Ammon's horn (tissue), 1 donor: ENCODE measurements at regions not wholly inside any gene's neighbourhood (a gene's known extent, or its start where the extent isn't known, plus 50 kb on each side); places are given as distances from the start of the nearest gene placed in this dataset.

Experiments
- DNase-seq: peaks from one replicate; pipeline ENCODE4 v3.0.0-alpha.2; 2016; ENCODE audit warnings: low spot score

DNA sequence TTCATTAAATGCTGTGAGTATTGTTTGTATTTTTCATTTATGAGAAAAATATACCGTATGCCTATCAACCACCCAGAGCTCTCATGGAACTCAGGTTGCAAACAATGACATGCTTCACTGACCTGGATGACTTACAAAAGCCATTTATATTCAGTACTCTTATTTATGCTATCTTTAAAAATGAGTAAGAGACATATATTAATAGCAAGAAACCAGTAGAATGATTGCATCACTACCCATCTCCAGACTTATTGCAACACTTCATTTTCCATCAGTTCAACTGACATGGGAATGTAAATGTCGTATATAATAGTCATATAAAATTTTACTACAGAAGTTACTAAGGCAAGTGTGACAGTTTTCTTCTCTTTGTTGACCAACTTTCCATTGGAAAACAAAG, 69.1 kb downstream of the OTP start:
- DNase-seq = no peak

DNA sequence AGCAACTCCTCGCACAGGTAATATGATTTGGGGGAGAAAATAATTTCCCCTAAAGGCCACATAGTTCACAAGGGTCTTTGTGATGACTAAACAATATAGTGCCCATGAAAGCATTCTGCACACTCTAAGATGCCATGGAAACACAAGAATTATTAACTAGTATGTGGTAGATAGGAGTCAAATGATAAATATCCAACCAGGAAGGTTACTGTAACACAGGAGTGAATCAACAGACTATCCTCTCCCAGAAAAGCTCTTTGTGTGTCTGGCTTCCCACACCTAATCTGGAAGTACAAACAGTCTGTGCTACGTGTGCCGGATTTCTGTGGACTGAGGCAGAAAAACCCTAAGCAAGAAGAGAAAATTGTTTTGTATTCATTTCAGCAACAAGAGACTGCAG, 70.0 kb downstream of the OTP start:
- DNase-seq = no peak

DNA sequence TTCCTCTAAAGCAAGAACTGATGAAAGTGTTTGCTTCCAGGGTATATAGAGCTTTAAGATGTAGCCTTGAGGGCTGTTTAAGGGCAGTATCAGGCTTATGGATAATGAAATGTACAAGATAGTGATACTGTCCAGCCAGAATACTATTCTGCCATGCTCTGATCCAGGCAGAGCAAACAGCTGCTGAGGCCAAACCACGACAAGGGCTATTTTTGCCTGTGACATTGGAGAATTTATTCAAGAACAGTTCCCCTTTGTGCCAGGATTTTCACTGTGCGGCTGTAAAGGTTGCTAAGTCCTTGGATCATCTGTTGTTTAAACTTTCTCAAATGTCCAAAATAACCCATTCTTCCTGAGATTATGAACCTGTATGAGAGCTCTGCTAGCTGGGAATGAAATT, 70.4 kb downstream of the OTP start:
- no peak for DNase-seq

DNA sequence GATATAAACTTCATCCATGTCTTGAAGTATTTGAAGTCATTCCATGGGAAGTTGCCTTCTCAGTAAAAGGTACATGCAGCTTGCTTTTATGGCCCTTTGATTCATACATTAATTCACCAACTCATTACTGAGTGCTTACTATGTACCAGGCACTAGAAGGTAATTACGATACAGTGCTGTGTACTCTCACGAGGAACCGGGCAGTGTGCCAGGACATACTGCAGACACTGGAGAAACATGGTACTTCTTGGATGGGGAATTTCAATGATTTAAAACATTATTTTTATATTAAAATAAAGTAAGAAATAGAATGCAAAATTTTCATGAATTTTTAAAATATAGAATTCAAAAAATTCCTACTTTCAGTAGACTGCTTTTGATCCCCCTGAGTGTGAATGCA, 71.4 kb upstream of the WDR41 start:
- no peak for DNase-seq

DNA sequence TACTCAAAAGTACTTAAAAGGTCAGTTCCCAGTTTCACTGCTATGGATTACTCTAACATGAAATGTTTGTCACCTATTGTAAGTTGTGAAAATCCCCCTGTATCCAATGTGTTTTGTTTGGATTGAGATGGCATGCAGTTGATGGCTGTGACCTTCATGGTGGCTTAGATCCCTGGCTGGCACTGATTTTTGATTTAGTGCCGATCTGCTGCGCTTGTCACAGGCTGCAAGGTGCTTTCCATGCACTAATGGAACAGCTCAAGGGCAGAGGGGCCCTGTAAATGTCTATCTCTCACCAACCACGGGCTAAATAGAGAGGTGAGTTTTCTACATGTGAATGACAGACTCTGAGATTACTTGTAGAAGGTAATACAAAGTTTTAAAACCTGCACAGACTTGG, 69.8 kb upstream of the WDR41 start:
- no peak for DNase-seq

DNA sequence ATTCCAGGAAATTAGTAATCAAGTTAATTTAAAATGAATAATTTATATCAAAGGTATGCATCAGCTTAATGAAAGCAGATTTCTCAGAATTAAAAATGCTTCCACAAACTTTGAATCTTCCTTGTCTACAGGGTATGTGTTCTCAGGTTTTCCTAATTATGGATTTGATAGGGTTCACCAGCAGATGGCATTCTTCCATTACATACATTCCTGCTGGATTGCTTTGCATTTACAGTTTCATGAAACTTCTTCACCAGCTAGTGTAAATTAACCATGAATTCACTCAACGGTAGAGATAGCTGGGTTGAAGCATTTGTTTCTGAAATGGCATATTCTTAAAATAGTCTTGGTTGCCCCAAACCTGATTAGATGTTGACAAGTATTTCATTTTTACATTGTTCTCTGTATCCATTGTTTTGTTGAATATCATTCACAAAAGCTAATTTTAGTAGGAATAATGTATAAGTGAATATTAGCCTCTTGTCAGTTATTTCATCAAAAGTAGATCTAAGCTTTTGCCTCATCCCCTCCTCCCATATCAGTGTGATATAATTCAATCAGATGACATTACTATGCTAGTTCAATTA, 68.7 kb upstream of the WDR41 start:
- peak; percentile 64 for DNase-seq

DNA sequence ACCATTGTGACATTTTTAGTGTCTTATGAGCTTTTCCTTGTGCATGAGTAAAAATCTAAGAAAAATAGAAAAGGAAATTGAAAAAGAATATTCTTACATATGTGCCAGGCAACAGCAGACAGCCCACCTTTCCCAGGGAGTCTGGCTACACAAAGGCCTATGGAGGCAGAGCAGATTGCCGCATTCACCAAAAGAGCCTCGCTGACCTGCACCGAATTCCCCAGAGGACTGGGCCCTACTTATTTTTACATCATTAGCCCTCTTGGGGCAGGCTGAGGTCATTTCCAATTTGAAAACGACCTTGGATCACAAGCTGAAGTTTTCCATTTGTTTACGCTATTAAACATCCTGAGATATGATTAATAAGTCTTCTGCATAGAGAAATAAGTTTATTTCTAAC, 66.2 kb upstream of the WDR41 start:
- DNase-seq = no peak

DNA sequence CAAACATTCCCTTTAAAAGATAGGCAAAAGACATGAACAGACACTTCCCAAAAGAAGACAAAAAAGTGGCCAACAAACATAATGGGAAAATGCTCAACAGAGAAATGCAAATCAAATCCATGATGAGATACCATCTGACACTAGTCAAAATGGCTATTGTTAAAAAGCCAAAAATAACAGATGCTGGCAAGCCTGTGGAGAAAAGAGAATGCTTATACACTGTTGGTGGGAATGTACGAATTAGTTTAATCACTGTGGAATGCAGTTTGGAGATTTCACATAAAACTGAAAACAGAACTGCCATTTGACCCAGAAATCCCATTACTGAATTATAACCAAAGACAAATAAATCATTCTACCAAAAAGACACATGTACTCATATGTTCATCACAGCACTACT, 58.3 kb upstream of the WDR41 start:
- no peak for DNase-seq

DNA sequence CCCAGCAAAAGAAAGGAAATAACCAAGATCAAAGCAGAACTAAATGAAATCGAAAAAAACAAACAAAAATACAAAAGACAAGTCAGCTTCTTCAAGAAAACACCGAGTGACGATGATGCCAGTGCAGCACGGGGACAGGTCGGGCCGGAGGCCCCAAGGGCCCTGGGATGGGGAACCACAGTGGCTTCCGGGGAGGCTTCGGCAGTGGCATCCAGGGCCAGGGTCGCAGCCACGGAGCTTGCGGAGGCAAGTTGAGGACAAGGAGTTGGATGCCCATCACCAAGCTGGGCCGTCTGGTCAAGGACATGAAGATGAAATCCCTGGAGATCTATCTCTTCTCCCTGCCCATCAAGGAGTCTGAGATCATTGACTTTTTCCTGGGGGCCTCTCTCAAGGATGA, 53.2 kb upstream of the WDR41 start:
- no peak for DNase-seq
